IMR-90 (cell line): ENCODE measurements at regions not wholly inside any gene's neighbourhood (a gene's known extent, or its start where the extent isn't known, plus 50 kb on each side); places are given as distances from the start of the nearest gene placed in this dataset.

Experiments used
- ATAC-seq: fragments of 200-7000 bp; cut with Tn5 transposase; 2 replicates; pipeline ENCODE4 v1.9.1; 2020; ENCODE audit warnings: low read depth, mild to moderate bottlenecking, moderate library complexity
- BruUV-seq: library from RNA; stranded (reverse); fragments of 400-500 nt; replicated peaks from 2 replicates; lab custom pipeline; 2021; lab: Mats Ljungman, UMichigan
- CTCF ChIA-PET: fragments of 300-600 bp; formaldehyde crosslinking; extraction: SDS; loops from one replicate; lab custom pipeline; 2021; ENCODE audit warnings: antibody characterized with exemption; lab: Yijun Ruan, JAX
- POLR2A ChIA-PET: fragments of 300-600 bp; sonication (Branson Sonifier 250); formaldehyde crosslinking; loops from one replicate; lab custom pipeline; 2022; ENCODE audit warnings: antibody characterized with exemption; ENCODE audit not compliant: unreplicated experiment; lab: Charles Lee
- DNase-seq: peaks from one replicate; pipeline ENCODE4 v3.0.0; 2013
- H2AFZ ChIP-seq: replicated peaks from 2 replicates; pipeline ENCODE3; 2013; ENCODE audit warnings: low read length, mild to moderate bottlenecking; ENCODE audit not compliant: poor library complexity
- H2AK5ac ChIP-seq: 2 replicates; pipeline ENCODE4 v1.6.1; 2013; ENCODE audit warnings: low read depth, low read length, inconsistent platforms
- H2AK9ac ChIP-seq: replicated peaks from 2 replicates; pipeline ENCODE3; 2013; ENCODE audit warnings: mild to moderate bottlenecking, low read depth, low read length, moderate library complexity; ENCODE audit not compliant: poor library complexity
- H2BK120ac ChIP-seq: 2 replicates; pipeline ENCODE4 v1.6.1; 2013; ENCODE audit warnings: low read depth, low read length, inconsistent platforms
- H2BK15ac ChIP-seq: 3 replicates; pipeline ENCODE4 v1.6.1; 2013; ENCODE audit warnings: low read depth, low read length, inconsistent platforms
- H2BK20ac ChIP-seq: 2 replicates; pipeline ENCODE4 v1.6.1; 2013; ENCODE audit warnings: low read depth, mild to moderate bottlenecking, inconsistent platforms, low read length, moderate library complexity
- H2BK5ac ChIP-seq: 2 replicates; pipeline ENCODE4 v1.6.1; 2013; ENCODE audit warnings: mild to moderate bottlenecking, low read depth, low read length, inconsistent platforms; ENCODE audit not compliant: poor library complexity, severe bottlenecking
- H3K14ac ChIP-seq: replicated peaks from 2 replicates; pipeline ENCODE4 v1.6.1; 2013; ENCODE audit warnings: low read depth, low read length, inconsistent platforms
- H3K18ac ChIP-seq: 2 replicates; pipeline ENCODE4 v1.6.1; 2013; ENCODE audit warnings: low read depth, low read length, control low read depth
- H3K23ac ChIP-seq: 2 replicates; pipeline ENCODE4 v1.6.1; 2013; ENCODE audit warnings: low read depth, low read length, inconsistent platforms
- H3K27ac ChIP-seq: 2 replicates; pipeline ENCODE4 v1.5.1; 2013; ENCODE audit warnings: mild to moderate bottlenecking, control low read depth, low read length; ENCODE audit not compliant: insufficient read depth
- H3K27me3 ChIP-seq: 2 replicates; pipeline ENCODE4 v1.6.1; 2013; ENCODE audit warnings: low read length; ENCODE audit not compliant: control insufficient read depth, insufficient read depth
- H3K36me3 ChIP-seq: 2 replicates; pipeline ENCODE4 v1.6.1; 2013; ENCODE audit warnings: low read length, mixed read lengths; ENCODE audit not compliant: control insufficient read depth, insufficient read depth
- H3K4ac ChIP-seq: 2 replicates; pipeline ENCODE4 v1.6.1; 2013; ENCODE audit warnings: low read depth, low read length, inconsistent platforms
- H3K4me1 ChIP-seq: 2 replicates; pipeline ENCODE4 v1.6.1; 2013; ENCODE audit warnings: low read length, mixed read lengths; ENCODE audit not compliant: control insufficient read depth, insufficient read depth
- H3K4me2 ChIP-seq: 2 replicates; pipeline ENCODE4 v1.6.1; 2013; ENCODE audit warnings: low read depth, mild to moderate bottlenecking, control low read depth, low read length, moderate library complexity
- H3K4me3 ChIP-seq: 2 replicates; pipeline ENCODE4 v1.5.1; 2013; ENCODE audit warnings: low read depth, mild to moderate bottlenecking, control low read depth, low read length, moderate library complexity; ENCODE audit not compliant: insufficient read depth
- H3K56ac ChIP-seq: 2 replicates; pipeline ENCODE4 v1.6.1; 2013; ENCODE audit warnings: low read length, inconsistent platforms; ENCODE audit not compliant: insufficient read depth; ENCODE audit errors: extremely low read depth
- H3K79me1 ChIP-seq, 2 experiments: 2 replicates each; pipeline ENCODE4 v1.6.1; 2013; ENCODE audit warnings: low read length in 2 of 2, inconsistent platforms in 1 of 2, low read depth in 1 of 2
- H3K9ac ChIP-seq: 2 replicates; pipeline ENCODE4 v1.6.1; 2013; ENCODE audit warnings: low read depth, low read length, control low read depth
- H3K9me1 ChIP-seq: 2 replicates; pipeline ENCODE4 v1.6.1; 2013; ENCODE audit warnings: low read length, inconsistent platforms; ENCODE audit not compliant: insufficient read depth
- H3K9me3 ChIP-seq: 2 replicates; pipeline ENCODE4 v1.6.1; 2013; ENCODE audit warnings: low read length; ENCODE audit not compliant: control insufficient read depth, insufficient read depth
- H4K20me1 ChIP-seq: 2 replicates; pipeline ENCODE4 v1.6.1; 2013; ENCODE audit warnings: low read length, inconsistent platforms; ENCODE audit not compliant: insufficient read depth
- H4K5ac ChIP-seq: 2 replicates; pipeline ENCODE4 v1.6.1; 2013; ENCODE audit warnings: mild to moderate bottlenecking, low read depth, low read length, control low read depth
- H4K8ac ChIP-seq, 2 experiments: 2 replicates each; pipeline ENCODE4 v1.6.1; 2013; ENCODE audit warnings: low read depth in 2 of 2, low read length in 2 of 2, control low read depth in 1 of 2, inconsistent platforms in 1 of 2
- H4K91ac ChIP-seq: 2 replicates; pipeline ENCODE4 v1.6.1; 2013; ENCODE audit warnings: low read depth, low read length, inconsistent platforms; ENCODE audit not compliant: insufficient read depth
- BHLHE40 ChIP-seq: fragments of 150-350 bp; IDR thresholded peaks from 2 replicates; pipeline ENCODE4 v1.6.1; 2016; ENCODE audit warnings: mild to moderate bottlenecking, low read depth, low read length
- CEBPB ChIP-seq: IDR thresholded peaks from 2 replicates; pipeline ENCODE4 v1.6.1; 2012; ENCODE audit warnings: low read depth, low read length, improper control_type of control experiment
- CHD1 ChIP-seq: IDR thresholded peaks from 2 replicates; pipeline ENCODE4 v1.6.1; 2012; ENCODE audit warnings: low read depth, low read length, improper control_type of control experiment
- RCOR1 ChIP-seq: IDR thresholded peaks from 2 replicates; pipeline ENCODE4 v1.6.1; 2012; ENCODE audit warnings: mild to moderate bottlenecking, low read length, improper control_type of control experiment; ENCODE audit not compliant: insufficient replicate concordance
- WGBS, 2 experiments: methylation state at CpG; one replicate each; pipeline versions ENCODE4 v1.1.5 to v1.1.7; 2013; ENCODE audit warnings: missing lambda C conversion rate in 2 of 2; ENCODE audit not compliant: insufficient read length in 1 of 2; ENCODE audit errors: extremely low coverage in 2 of 2; 5-methylcytosine and 5-hydroxymethylcytosine counted together
- dilution Hi-C: fragments of 300-500 bp; cut with HindIII; formaldehyde crosslinking; loops from one replicate; pipeline ENCODE4 v1.14.3; 2018; ENCODE audit warnings: low sequenced_read_pairs; ENCODE audit not compliant: unreplicated experiment
- in situ Hi-C: fragments of 300-500 bp; cut with MboI; formaldehyde crosslinking; loops from 3 replicates; pipeline ENCODE4 v1.14.3; 2019; ENCODE audit warnings: low sequenced_read_pairs, inconsistent platforms, mixed read lengths
- intact Hi-C: fragments of 100-400 bp; cut with micrococcal nuclease; formaldehyde crosslinking; loops from 2 replicates; pipeline ENCODE4 v1.10.0; 2022
- TF ChIP-seq, protein P1 (sequence below): fragments of 150-350 bp; IDR thresholded peaks from 2 replicates; pipeline ENCODE4 v1.6.1; 2016; ENCODE audit warnings: low read depth, mild to moderate bottlenecking, low read length, moderate library complexity, borderline replicate concordance
- TF ChIP-seq, protein P2 (sequence below): conservative IDR thresholded peaks from 2 replicates; pipeline ENCODE4 v1.5.1; 2012; ENCODE audit warnings: mild to moderate bottlenecking, low read depth, low read length, improper control_type of control experiment

DNA sequence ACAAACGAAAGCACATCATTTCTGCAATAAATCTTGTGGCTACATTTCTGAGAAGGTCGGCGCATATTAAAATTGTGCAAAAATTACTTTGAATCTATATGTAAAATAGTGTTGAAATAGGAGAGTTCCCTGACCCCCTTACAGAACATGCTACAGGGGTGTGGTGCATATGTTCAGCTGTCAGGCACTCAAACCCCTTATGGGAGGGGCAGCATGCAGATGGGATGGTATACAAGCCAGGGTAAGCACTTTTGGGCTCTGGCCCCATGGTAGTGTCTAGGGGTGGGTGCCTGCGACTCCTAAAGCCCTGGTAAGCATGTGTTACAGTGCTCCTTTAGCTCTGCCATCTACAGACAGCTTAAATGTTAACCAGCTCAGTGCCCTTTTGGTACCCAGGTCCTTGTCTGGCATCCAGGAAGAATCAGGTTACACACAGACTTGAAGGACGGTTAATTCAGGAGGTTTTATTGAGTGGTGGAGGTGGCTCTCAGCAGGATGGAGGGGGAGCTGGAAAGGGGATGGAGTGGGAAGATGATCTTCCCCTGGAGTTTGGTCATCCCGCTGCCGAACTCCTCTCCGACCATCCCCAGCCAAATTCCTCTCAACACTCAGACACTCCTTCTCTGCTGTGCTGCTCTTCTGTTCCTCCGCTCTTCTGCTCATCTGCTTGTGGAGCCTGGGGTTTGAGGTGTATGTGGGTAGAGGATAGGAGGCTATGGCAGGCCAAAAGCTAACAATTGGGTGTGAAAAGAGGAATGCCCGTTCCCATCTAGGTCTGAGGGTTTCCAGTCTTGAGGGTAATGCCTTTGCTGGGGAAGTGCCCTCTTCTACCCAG is 84.6 kb upstream of the RASEF start:
- BruUV-seq, result no TSS peak
- Histone ChIP-seq H3K23ac (no peak overlapping the region), H3K4me1 (no peaks in the 10 kb centered on the region), H3K4ac (no peak overlapping the region), H3K14ac (no peak overlapping the region), H3K27ac (no peak overlapping the region), H3K18ac (no peak overlapping the region), H2BK5ac (no peak overlapping the region), H4K91ac (no peak overlapping the region), H4K5ac (no peak overlapping the region), H3K9me3 (0 out of 2 replicates have a peak, but pooled peaks cover 2% of the 10 kb centered on the region), H3K4me3 (no peak overlapping the region), H4K20me1 (no peaks in the 10 kb centered on the region), H3K9me1 (no peaks in the 10 kb centered on the region), H2AK9ac (no peak overlapping the region), H3K79me1 (no peaks in the 10 kb centered on the region), H3K36me3 (no peaks in the 10 kb centered on the region), H2BK120ac (no peak overlapping the region), H3K56ac (no peak overlapping the region), H3K4me2 (no peak overlapping the region), H3K27me3 (no peaks in the 10 kb centered on the region), H4K8ac (no peak overlapping the region), H2BK15ac (no peak overlapping the region), H3K9ac (no peak overlapping the region), H2BK20ac (no peak overlapping the region), H2AFZ (no peak overlapping the region), H2AK5ac (no peak overlapping the region)
- dilution Hi-C loops (no loop called here), intact Hi-C loops (no loop called here), in situ Hi-C loops (no loop called here)
- WGBS, 2 experiments, result no CpG with 5 or more reads among the region's 10 CpGs
- DNase-seq, result no peak
- POLR2A ChIA-PET, result no interaction called here
- no peak for TF ChIP-seq CHD1
- no peak for TF ChIP-seq CEBPB
- no peak for TF ChIP-seq BHLHE40
- TF ChIP-seq RCOR1, result no peak
- TF ChIP-seq, protein P1, sequence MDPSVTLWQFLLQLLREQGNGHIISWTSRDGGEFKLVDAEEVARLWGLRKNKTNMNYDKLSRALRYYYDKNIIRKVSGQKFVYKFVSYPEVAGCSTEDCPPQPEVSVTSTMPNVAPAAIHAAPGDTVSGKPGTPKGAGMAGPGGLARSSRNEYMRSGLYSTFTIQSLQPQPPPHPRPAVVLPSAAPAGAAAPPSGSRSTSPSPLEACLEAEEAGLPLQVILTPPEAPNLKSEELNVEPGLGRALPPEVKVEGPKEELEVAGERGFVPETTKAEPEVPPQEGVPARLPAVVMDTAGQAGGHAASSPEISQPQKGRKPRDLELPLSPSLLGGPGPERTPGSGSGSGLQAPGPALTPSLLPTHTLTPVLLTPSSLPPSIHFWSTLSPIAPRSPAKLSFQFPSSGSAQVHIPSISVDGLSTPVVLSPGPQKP, result no peak
- TF ChIP-seq, protein P2, sequence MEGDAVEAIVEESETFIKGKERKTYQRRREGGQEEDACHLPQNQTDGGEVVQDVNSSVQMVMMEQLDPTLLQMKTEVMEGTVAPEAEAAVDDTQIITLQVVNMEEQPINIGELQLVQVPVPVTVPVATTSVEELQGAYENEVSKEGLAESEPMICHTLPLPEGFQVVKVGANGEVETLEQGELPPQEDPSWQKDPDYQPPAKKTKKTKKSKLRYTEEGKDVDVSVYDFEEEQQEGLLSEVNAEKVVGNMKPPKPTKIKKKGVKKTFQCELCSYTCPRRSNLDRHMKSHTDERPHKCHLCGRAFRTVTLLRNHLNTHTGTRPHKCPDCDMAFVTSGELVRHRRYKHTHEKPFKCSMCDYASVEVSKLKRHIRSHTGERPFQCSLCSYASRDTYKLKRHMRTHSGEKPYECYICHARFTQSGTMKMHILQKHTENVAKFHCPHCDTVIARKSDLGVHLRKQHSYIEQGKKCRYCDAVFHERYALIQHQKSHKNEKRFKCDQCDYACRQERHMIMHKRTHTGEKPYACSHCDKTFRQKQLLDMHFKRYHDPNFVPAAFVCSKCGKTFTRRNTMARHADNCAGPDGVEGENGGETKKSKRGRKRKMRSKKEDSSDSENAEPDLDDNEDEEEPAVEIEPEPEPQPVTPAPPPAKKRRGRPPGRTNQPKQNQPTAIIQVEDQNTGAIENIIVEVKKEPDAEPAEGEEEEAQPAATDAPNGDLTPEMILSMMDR, result no peak
- CTCF ChIA-PET, result no interaction called here
- ATAC-seq, result no peak
